GM19025 (cell line): ENCODE measurements at regions not wholly inside any gene's neighbourhood (a gene's known extent, or its start where the extent isn't known, plus 50 kb on each side); places are given as distances from the start of the nearest gene placed in this dataset.
"Not testable (repeated sequence)": the region's sequence is repeated elsewhere in the genome, so short reads cannot be mapped to it uniquely, and the experiment has no call there.

ENCODE experiments used
- ATAC-seq: cut with Tn5 transposase; IDR thresholded peaks from one replicate; pipeline ENCODE4 v1.9.1; 2021; ENCODE audit warnings: mild to moderate bottlenecking, low read depth, moderate library complexity; ENCODE audit not compliant: unreplicated experiment

- no peak for ATAC-seq
Observed at GRCh38 chr21:13827201-13827600, 217.6 kb downstream of the POTED start.

GRCh38 chr21:13826511-13826910 lies 216.9 kb downstream of the POTED start:
- ATAC-seq, result not testable (repeated sequence)

- ATAC-seq, result not testable (repeated sequence)
Observed at GRCh38 chr21:13825218-13825778, 215.7 kb downstream of the POTED start.

GRCh38 chr21:13820286-13820685 lies 210.7 kb downstream of the POTED start:
- ATAC-seq, result not testable (repeated sequence)

GRCh38 chr21:13812191-13812590 lies 202.6 kb downstream of the POTED start:
- ATAC-seq, result not testable (repeated sequence)

GRCh38 chr21:13810559-13810958 lies 201.0 kb downstream of the POTED start:
- not testable (repeated sequence) for ATAC-seq

GRCh38 chr21:13806444-13806843 lies 196.9 kb downstream of the POTED start:
- not testable (repeated sequence) for ATAC-seq

GRCh38 chr21:13802757-13803156 lies 193.2 kb downstream of the POTED start:
- ATAC-seq, result not testable (repeated sequence)
